ENCODE measurements at regions not wholly inside any gene's neighbourhood (a gene's known extent, or its start where the extent isn't known, plus 50 kb on each side); places are given as distances from the start of the nearest gene placed in this dataset.
"Not testable (repeated sequence)": the region's sequence is repeated elsewhere in the genome, so short reads cannot be mapped to it uniquely, and the experiment has no call there.

DNA sequence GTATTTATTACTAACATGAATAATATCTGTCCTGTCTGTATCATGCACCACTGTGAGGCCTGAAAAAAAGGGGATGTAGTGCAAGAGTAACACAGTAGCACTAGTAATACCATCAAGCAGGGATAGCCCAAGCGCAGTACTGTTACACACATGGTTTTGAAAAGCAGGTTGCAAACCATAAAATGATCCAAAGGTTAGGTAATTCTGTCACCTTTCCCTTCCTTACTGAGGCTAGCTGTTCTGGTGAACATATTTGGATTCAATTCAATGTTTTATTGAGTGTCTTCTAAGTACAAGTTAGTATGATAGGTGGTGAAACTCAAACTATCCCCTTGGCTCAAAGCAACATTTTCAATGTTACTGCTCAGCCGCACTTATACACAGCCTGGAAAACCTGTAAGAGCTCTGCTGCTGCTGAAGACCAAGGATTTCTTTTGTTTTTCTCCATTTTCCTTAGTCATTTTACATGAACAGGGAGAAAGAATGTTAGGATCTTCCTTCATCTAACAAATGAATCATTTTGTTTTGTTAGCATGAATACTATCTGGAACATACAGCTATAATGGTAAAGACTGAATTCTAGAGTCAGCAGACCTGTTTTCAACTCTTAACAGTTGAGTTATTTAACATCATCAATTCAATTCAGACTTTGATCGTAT, 102.5 kb upstream of the ITPRID2 start:
- in situ Hi-C loops (cut with HindIII; ENCODE audit: low pct_ligation_motif_present, low sequenced_read_pairs): no loop called here
- Histone ChIP-seq H3K4me3 (ENCODE audit: low read depth, low read length) (no peak overlapping the region), H3K27ac (peak overlapping the region; percentile 91), H3K27me3 (replicated peaks) (no peaks in the 10 kb centered on the region), H3K36me3 (replicated peaks) (no peaks in the 10 kb centered on the region)
- no peak for TF ChIP-seq CTCF (IDR thresholded peaks at IDR 0.05; ENCODE audit: low read depth, low read length, missing control alignments)
- DNase-seq: no peak

DNA sequence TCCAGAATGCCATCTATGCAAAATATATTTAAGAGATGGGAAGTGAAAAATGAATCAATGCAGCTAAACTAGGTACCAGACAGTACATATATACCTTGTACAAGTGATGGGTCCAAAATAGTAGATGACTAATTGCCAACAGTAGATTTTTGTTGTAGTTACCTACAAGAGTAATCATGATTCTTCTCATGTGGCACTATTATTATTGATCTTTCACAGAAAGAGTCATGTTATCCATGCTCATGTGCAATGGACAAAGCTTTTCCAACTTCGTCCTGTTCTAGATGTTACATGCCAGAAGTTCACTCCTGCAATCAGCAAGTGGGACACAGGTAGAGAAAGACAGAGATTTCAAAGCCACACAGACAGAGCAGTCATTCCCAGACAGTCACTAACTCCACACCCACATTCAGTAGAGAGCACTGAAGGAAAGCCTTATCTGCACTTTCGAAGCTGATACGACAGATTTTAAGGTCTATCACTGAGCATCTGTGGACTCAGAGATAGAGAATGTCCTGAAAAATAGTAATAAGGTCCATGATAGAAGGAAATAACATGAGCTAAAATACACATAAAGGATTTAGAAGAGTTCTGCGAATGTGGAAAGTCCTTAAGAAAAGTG, 101.6 kb upstream of the ITPRID2 start:
- Histone ChIP-seq H3K27me3 (replicated peaks) (no peaks in the 10 kb centered on the region), H3K27ac (peak overlapping the region; percentile 91), H3K36me3 (replicated peaks) (no peaks in the 10 kb centered on the region), H3K4me3 (ENCODE audit: low read depth, low read length) (no peak overlapping the region)
- TF ChIP-seq CTCF (IDR thresholded peaks at IDR 0.05; ENCODE audit: low read depth, low read length, missing control alignments): no peak
- in situ Hi-C loops (cut with HindIII; ENCODE audit: low pct_ligation_motif_present, low sequenced_read_pairs): no loop called here
- no peak for DNase-seq

DNA sequence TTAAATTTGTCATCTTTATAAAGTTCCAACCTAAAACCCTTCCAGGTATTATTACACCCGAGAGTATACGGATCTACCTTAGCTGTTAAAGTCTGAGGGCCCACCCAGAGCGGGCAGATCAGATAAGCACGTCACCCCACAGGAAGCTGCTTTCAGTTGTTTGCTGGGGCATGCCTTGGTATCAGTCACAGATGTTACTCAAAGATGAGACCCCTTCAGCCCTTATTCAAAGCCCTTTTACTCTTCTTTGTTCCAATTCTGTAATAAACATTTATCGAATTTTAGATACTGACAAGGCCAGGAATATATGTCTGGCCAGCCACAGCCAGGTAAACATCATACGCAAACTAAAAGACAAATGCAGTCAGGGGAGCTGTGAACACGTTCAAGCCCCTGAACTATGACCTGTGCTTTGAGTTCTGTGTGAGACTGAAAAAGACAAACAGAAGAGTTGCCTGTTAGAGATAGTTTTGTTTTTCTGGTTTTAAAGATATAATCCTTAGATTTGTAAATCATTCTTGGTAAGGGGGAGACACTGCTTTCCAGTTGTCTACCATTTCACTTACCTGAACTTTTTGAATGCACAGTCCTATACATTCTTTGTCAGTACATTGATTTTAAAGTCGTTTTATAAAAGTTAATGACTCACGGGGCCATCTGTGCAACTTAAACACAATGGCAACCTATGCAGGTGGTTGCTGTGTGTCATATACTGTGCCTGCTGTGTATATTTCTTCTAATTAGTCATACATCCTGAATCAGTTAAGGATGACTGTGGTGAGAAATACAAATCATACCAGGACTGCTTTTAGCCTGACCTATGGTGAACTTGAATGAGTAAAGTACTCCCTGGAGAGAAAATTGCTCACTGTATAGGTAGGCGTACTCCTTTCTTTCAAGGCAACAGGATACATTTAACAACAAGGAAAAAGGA, 100.5 kb upstream of the ITPRID2 start:
- H3K27me3 ChIP-seq (replicated peaks): no peaks in the 10 kb centered on the region
- no peaks in the 10 kb centered on the region for H3K36me3 ChIP-seq (replicated peaks)
- in situ Hi-C loops (cut with HindIII; ENCODE audit: low pct_ligation_motif_present, low sequenced_read_pairs): no loop called here
- DNase-seq: peak; percentile 94
- H3K27ac ChIP-seq: peak overlapping the region; percentile 91
- H3K4me3 ChIP-seq (ENCODE audit: low read depth, low read length): no peak overlapping the region
- TF ChIP-seq CTCF (IDR thresholded peaks at IDR 0.05; ENCODE audit: low read depth, low read length, missing control alignments): no peak

DNA sequence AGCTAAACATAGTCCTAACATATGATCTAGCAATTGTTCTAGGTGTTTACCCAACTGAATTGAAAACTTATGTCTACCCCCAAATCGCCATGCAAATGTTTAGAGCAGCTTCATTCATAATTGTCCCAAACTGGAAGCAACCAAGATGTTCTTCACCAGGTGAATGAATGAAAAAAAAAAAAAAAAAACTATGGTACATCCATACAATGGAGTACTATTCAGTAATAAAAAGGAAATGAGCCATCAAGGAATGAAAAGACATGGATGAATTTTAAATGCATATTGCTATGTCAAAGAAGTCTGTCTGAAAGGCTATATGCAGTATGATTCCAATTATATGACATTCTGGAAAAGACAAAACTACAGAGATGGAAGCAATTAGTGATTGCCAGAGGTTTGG, 98.6 kb upstream of the ITPRID2 start:
- no peak for TF ChIP-seq CTCF (IDR thresholded peaks at IDR 0.05; ENCODE audit: low read depth, low read length, missing control alignments)
- H3K27ac ChIP-seq: no peak overlapping the region
- H3K4me3 ChIP-seq (ENCODE audit: low read depth, low read length): no peak overlapping the region
- no peak for DNase-seq
- no peaks in the 10 kb centered on the region for H3K27me3 ChIP-seq (replicated peaks)
- no peaks in the 10 kb centered on the region for H3K36me3 ChIP-seq (replicated peaks)
- in situ Hi-C loops (cut with HindIII; ENCODE audit: low pct_ligation_motif_present, low sequenced_read_pairs): no loop called here

GRCh38 chr2:181798022-181798421, 93.5 kb upstream of the ITPRID2 start:
- Histone ChIP-seq H3K4me3 (ENCODE audit: low read depth, low read length) (no peak overlapping the region), H3K36me3 (replicated peaks) (no peaks in the 10 kb centered on the region), H3K27ac (no peak overlapping the region), H3K27me3 (replicated peaks) (no peaks in the 10 kb centered on the region)
- no peak for DNase-seq
- in situ Hi-C loops (cut with HindIII; ENCODE audit: low pct_ligation_motif_present, low sequenced_read_pairs): no loop called here
- TF ChIP-seq CTCF (IDR thresholded peaks at IDR 0.05; ENCODE audit: low read depth, low read length, missing control alignments): no peak

DNA sequence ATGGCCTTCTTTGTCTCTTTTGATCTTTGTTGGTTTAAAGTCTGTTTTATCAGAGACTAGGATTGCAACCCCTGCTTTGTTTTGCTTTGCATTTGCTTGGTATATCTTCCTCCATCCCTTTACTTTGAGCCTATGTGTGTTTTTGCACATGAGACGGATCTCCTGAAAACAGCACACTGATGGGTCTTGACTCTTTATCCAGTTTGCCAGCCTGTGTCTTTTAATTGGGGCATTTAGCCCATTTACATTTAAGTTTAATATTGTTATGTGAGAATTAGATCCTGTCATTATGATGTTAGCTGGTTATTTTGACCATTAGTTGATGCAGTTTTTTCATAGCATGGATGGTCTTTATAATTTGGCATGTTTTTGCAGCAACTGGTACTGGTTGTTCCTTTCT, 89.2 kb upstream of the ITPRID2 start:
- DNase-seq; H3K27ac ChIP-seq; H3K27me3 ChIP-seq (replicated peaks); in situ Hi-C loops (cut with HindIII; ENCODE audit: low pct_ligation_motif_present, low sequenced_read_pairs); H3K4me3 ChIP-seq (ENCODE audit: low read depth, low read length); H3K36me3 ChIP-seq (replicated peaks): not testable (repeated sequence)

GRCh38 chr2:181803903-181804799, 87.4 kb upstream of the ITPRID2 start:
- in situ Hi-C loops (cut with HindIII; ENCODE audit: low pct_ligation_motif_present, low sequenced_read_pairs); H3K36me3 ChIP-seq (replicated peaks); H3K27me3 ChIP-seq (replicated peaks); H3K4me3 ChIP-seq (ENCODE audit: low read depth, low read length): not testable (repeated sequence)
- DNase-seq: peak; percentile 40
- peak overlapping the region; percentile 95 for H3K27ac ChIP-seq
